HCT116 (cell line): ENCODE measurements at regions not wholly inside any gene's neighbourhood (a gene's known extent, or its start where the extent isn't known, plus 50 kb on each side); places are given as distances from the start of the nearest gene placed in this dataset.

Source experiments
- ELF1 ChIP-seq: IDR thresholded peaks from 2 replicates; pipeline ENCODE4 v1.6.1; 2012; ENCODE audit warnings: low read depth, borderline replicate concordance
- JUND ChIP-seq: IDR thresholded peaks from 2 replicates; pipeline ENCODE4 v1.6.1; 2012
- SIN3A ChIP-seq: IDR thresholded peaks from 2 replicates; pipeline ENCODE4 v1.6.1; 2012; ENCODE audit warnings: low read depth

DNA sequence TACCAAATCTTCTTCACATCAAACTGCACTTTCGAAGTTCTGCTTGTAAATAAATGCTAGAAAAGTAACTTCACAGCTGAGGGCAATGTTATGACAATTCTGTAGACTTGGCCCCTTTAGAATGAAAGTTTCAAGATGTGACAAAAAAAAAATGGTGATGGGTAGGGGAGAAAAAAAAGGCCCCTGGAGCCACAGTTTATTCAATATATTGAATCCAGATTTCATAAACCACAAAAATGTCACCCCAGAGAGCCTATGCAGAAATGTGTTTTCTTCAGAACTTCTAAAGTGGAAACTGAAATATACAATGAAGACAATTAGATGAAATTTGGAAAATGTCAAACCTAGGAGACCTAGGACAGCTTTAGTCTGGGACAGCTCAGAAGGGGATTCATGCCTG, 143.1 kb downstream of the EDN3 start:
- TF ChIP-seq ELF1 (no peak), JUND (no peak), SIN3A (no peak)
